Mesenchymal stem cell (in vitro differentiated cells and primary cell): ENCODE measurements at regions not wholly inside any gene's neighbourhood (a gene's known extent, or its start where the extent isn't known, plus 50 kb on each side); places are given as distances from the start of the nearest gene placed in this dataset.

Experiments
- DNase-seq: peaks from one replicate; pipeline ENCODE4 v3.0.0-alpha.2; 2013
- H2AFZ ChIP-seq: one replicate; pipeline ENCODE4 v1.6.1; 2013; ENCODE audit warnings: low read depth, mild to moderate bottlenecking, control low read depth, inconsistent platforms, low read length, moderate library complexity
- H2AK5ac ChIP-seq: 2 replicates; pipeline ENCODE4 v1.6.1; 2013; ENCODE audit warnings: low read length, moderate library complexity, mild to moderate bottlenecking, inconsistent platforms; ENCODE audit not compliant: severe bottlenecking
- H2BK120ac ChIP-seq: one replicate; pipeline ENCODE4 v1.6.1; 2013; ENCODE audit warnings: low read depth, mild to moderate bottlenecking, inconsistent platforms, low read length, moderate library complexity
- H2BK12ac ChIP-seq, 2 experiments: one replicate each; pipeline ENCODE4 v1.6.1; 2013; ENCODE audit warnings: inconsistent platforms in 2 of 2, low read length in 2 of 2, mild to moderate bottlenecking in 2 of 2, moderate library complexity in 2 of 2, control low read depth in 1 of 2
- H2BK15ac ChIP-seq: one replicate; pipeline ENCODE4 v1.6.1; 2013; ENCODE audit warnings: mild to moderate bottlenecking, low read depth, inconsistent platforms; ENCODE audit not compliant: poor library complexity, severe bottlenecking
- H2BK5ac ChIP-seq: 2 replicates; pipeline ENCODE4 v1.6.1; 2013; ENCODE audit warnings: low read depth, mild to moderate bottlenecking, low read length, control low read depth, inconsistent platforms; ENCODE audit not compliant: poor library complexity, severe bottlenecking
- H3K14ac ChIP-seq, 2 experiments: one replicate each; pipeline ENCODE4 v1.6.1; 2013; ENCODE audit warnings: inconsistent platforms in 2 of 2, low read length in 2 of 2, control low read depth in 1 of 2, mild to moderate bottlenecking in 1 of 2, moderate library complexity in 1 of 2
- H3K18ac ChIP-seq, 2 experiments: one replicate each; pipeline ENCODE4 v1.6.1; 2013; ENCODE audit warnings: inconsistent platforms in 2 of 2, low read length in 2 of 2, control low read depth in 1 of 2, low read depth in 1 of 2, mild to moderate bottlenecking in 1 of 2
- H3K23ac ChIP-seq, 2 experiments: one replicate each; pipeline ENCODE4 v1.6.1; 2013; ENCODE audit warnings: inconsistent platforms in 2 of 2, low read length in 2 of 2, mild to moderate bottlenecking in 2 of 2, moderate library complexity in 2 of 2, control low read depth in 1 of 2
- H3K27ac ChIP-seq: 2 replicates; pipeline ENCODE4 v1.5.1; 2013; ENCODE audit warnings: mild to moderate bottlenecking, moderate library complexity, low read length, control low read depth, inconsistent platforms; ENCODE audit not compliant: poor library complexity, severe bottlenecking
- H3K27me3 ChIP-seq, 2 experiments: 2 replicates each; pipeline versions ENCODE4 v1.6.1 to v1.7.0; 2013; ENCODE audit warnings: low read length in 2 of 2, mild to moderate bottlenecking in 2 of 2, moderate library complexity in 2 of 2, control low read depth in 1 of 2, inconsistent platforms in 1 of 2; ENCODE audit not compliant: control insufficient read depth in 1 of 2, insufficient read depth in 1 of 2
- H3K36me3 ChIP-seq, 2 experiments: 2 replicates each; pipeline versions ENCODE4 v1.6.1 to v1.7.0; 2013; ENCODE audit warnings: low read length in 2 of 2, control low read depth in 1 of 2, inconsistent platforms in 1 of 2, low read depth in 1 of 2, mild to moderate bottlenecking in 1 of 2; ENCODE audit not compliant: insufficient read depth in 2 of 2, control insufficient read depth in 1 of 2
- H3K4ac ChIP-seq, 2 experiments: one replicate each; pipeline ENCODE4 v1.6.1; 2013; ENCODE audit warnings: inconsistent platforms in 2 of 2, low read length in 2 of 2, mild to moderate bottlenecking in 2 of 2, moderate library complexity in 2 of 2, control low read depth in 1 of 2, low read depth in 1 of 2
- H3K4me1 ChIP-seq: 2 replicates; pipeline ENCODE4 v1.6.1; 2013; ENCODE audit warnings: low read depth, low read length, control low read depth; ENCODE audit not compliant: control insufficient read depth, insufficient read depth
- H3K4me2 ChIP-seq: 2 replicates; pipeline ENCODE4 v1.6.1; 2013; ENCODE audit warnings: low read length, mild to moderate bottlenecking, inconsistent platforms; ENCODE audit not compliant: poor library complexity, severe bottlenecking
- H3K4me3 ChIP-seq, 2 experiments: 2 replicates each; pipeline versions ENCODE4 v1.5.1 to v1.7.0; 2013; ENCODE audit warnings: low read length in 2 of 2, mild to moderate bottlenecking in 2 of 2, control low read depth in 1 of 2, low read depth in 1 of 2; ENCODE audit not compliant: insufficient read depth in 1 of 2
- H3K79me1 ChIP-seq: replicated peaks from 2 replicates; pipeline ENCODE4 v1.6.1; 2013; ENCODE audit warnings: mild to moderate bottlenecking, control low read depth, low read length, inconsistent platforms; ENCODE audit not compliant: poor library complexity, severe bottlenecking
- H3K9ac ChIP-seq: 2 replicates; pipeline ENCODE4 v1.7.0; 2013; ENCODE audit warnings: mild to moderate bottlenecking, low read length, moderate library complexity
- H3K9me3 ChIP-seq: 2 replicates; pipeline ENCODE4 v1.7.0; 2013; ENCODE audit warnings: mild to moderate bottlenecking, low read length; ENCODE audit not compliant: control insufficient read depth
- H4K8ac ChIP-seq: one replicate; pipeline ENCODE4 v1.6.1; 2013; ENCODE audit warnings: inconsistent platforms, mild to moderate bottlenecking, low read length, moderate library complexity
- H4K91ac ChIP-seq: one replicate; pipeline ENCODE4 v1.6.1; 2013; ENCODE audit warnings: mild to moderate bottlenecking, low read length, inconsistent platforms
- WGBS: methylation state at CpG from one replicate; pipeline ENCODE4 v1.1.7; 2013; ENCODE audit warnings: mixed read lengths; 5-methylcytosine and 5-hydroxymethylcytosine counted together

- Histone ChIP-seq H2AK5ac (no peak overlapping the region), H3K79me1 (no peaks in the 10 kb centered on the region), H2BK12ac (no peak overlapping the region), H2BK120ac (no peak overlapping the region), H3K4me3 (no peak overlapping the region), H4K91ac (no peak overlapping the region), H2BK15ac (no peak overlapping the region), H3K18ac (no peak overlapping the region), H3K4me1 (no peaks in the 10 kb centered on the region), H3K9ac (no peak overlapping the region), H3K4me2 (no peak overlapping the region), H3K27ac (no peak overlapping the region), H3K27me3 (no peaks in the 10 kb centered on the region), H3K14ac (no peak overlapping the region), H3K4ac (no peak overlapping the region), H2AFZ (no peak overlapping the region), H3K36me3 (no peaks in the 10 kb centered on the region), H4K8ac (no peak overlapping the region), H3K23ac (no peak overlapping the region), H3K9me3 (no peaks in the 10 kb centered on the region), H2BK5ac (no peak overlapping the region)
- no peak for DNase-seq
Observed at GRCh38 chr2:154589514-154589913, 109.0 kb upstream of the KCNJ3 start.

- no peak overlapping the region for H3K4me2 ChIP-seq
- H3K79me1 ChIP-seq = no peaks in the 10 kb centered on the region
- H2AK5ac ChIP-seq = no peak overlapping the region
- no peaks in the 10 kb centered on the region for H3K9me3 ChIP-seq
- H3K18ac ChIP-seq = no peak overlapping the region
- H3K14ac ChIP-seq = no peak overlapping the region
- no peaks in the 10 kb centered on the region for H3K36me3 ChIP-seq
- H3K4me1 ChIP-seq = no peaks in the 10 kb centered on the region
- no peak overlapping the region for H4K91ac ChIP-seq
- H3K23ac ChIP-seq = no peak overlapping the region
- H3K27me3 ChIP-seq = no peaks in the 10 kb centered on the region
- H2BK120ac ChIP-seq = no peak overlapping the region
- no peak overlapping the region for H2BK5ac ChIP-seq
- H4K8ac ChIP-seq = no peak overlapping the region
- no peak overlapping the region for H3K4me3 ChIP-seq
- H2BK15ac ChIP-seq = no peak overlapping the region
- no peak overlapping the region for H2AFZ ChIP-seq
- H3K4ac ChIP-seq = no peak overlapping the region
- no peak overlapping the region for H2BK12ac ChIP-seq
- WGBS = 33% methylated on average over 1 of the region's 2 CpGs
- H3K27ac ChIP-seq = no peak overlapping the region
- no peak overlapping the region for H3K9ac ChIP-seq
- no peak for DNase-seq
Observed at GRCh38 chr2:154591294-154591820, 107.1 kb upstream of the KCNJ3 start.

GRCh38 chr2:154599189-154599588 lies 99.3 kb upstream of the KCNJ3 start:
- Histone ChIP-seq H3K4me3 (no peak overlapping the region), H3K23ac (no peak overlapping the region), H2AK5ac (no peak overlapping the region), H3K4me2 (no peak overlapping the region), H2BK12ac (no peak overlapping the region), H2BK120ac (no peak overlapping the region), H3K27me3 (no peaks in the 10 kb centered on the region), H3K9ac (no peak overlapping the region), H2BK5ac (no peak overlapping the region), H3K4me1 (no peaks in the 10 kb centered on the region), H3K4ac (no peak overlapping the region), H2AFZ (no peak overlapping the region), H3K14ac (no peak overlapping the region), H4K91ac (no peak overlapping the region), H3K27ac (no peak overlapping the region), H2BK15ac (no peak overlapping the region), H3K36me3 (no peaks in the 10 kb centered on the region), H4K8ac (no peak overlapping the region), H3K9me3 (peaks cover 3% of the 10 kb centered on the region), H3K79me1 (no peaks in the 10 kb centered on the region), H3K18ac (no peak overlapping the region)
- DNase-seq = no peak
- 100% methylated on average over 1 of the region's 3 CpGs for WGBS

GRCh38 chr2:154600927-154601494 lies 97.5 kb upstream of the KCNJ3 start:
- Histone ChIP-seq H4K8ac (no peak overlapping the region), H4K91ac (no peak overlapping the region), H2AK5ac (no peak overlapping the region), H3K27ac (no peak overlapping the region), H2BK5ac (no peak overlapping the region), H3K18ac (no peak overlapping the region), H2BK12ac (no peak overlapping the region), H3K4me2 (no peak overlapping the region), H3K9ac (no peak overlapping the region), H3K27me3 (no peaks in the 10 kb centered on the region), H3K4me3 (no peak overlapping the region), H2AFZ (no peak overlapping the region), H3K4ac (no peak overlapping the region), H3K9me3 (peaks cover 3% of the 10 kb centered on the region), H2BK120ac (no peak overlapping the region), H3K14ac (no peak overlapping the region), H3K36me3 (no peaks in the 10 kb centered on the region), H3K4me1 (no peaks in the 10 kb centered on the region), H2BK15ac (no peak overlapping the region), H3K79me1 (no peaks in the 10 kb centered on the region), H3K23ac (no peak overlapping the region)
- WGBS = 75% methylated on average over 1 of the region's 4 CpGs
- DNase-seq = no peak
